HEK293 (cell line): ENCODE measurements at regions not wholly inside any gene's neighbourhood (a gene's known extent, or its start where the extent isn't known, plus 50 kb on each side); places are given as distances from the start of the nearest gene placed in this dataset.

Source experiments
- CTCF ChIP-seq: fragments of 450-650 bp; formaldehyde crosslinking; IDR thresholded peaks from 2 replicates; pipeline ENCODE4 v1.5.1; 2016; ENCODE audit warnings: missing biosample characterization, missing genetic modification characterization
- HIC1 ChIP-seq: fragments of 450-650 bp; formaldehyde crosslinking; IDR thresholded peaks from 2 replicates; pipeline ENCODE4 v1.5.1; 2016; ENCODE audit warnings: missing biosample characterization, missing genetic modification characterization
- KLF1 ChIP-seq: fragments of 450-650 bp; formaldehyde crosslinking; IDR thresholded peaks from 2 replicates; pipeline ENCODE4 v1.5.1; 2016; ENCODE audit warnings: missing biosample characterization, missing genetic modification characterization
- PRDM6 ChIP-seq: fragments of 450-650 bp; formaldehyde crosslinking; IDR thresholded peaks from 2 replicates; pipeline ENCODE4 v1.5.1; 2017; ENCODE audit warnings: missing biosample characterization, missing genetic modification characterization
- REST ChIP-seq: fragments of 450-650 bp; formaldehyde crosslinking; IDR thresholded peaks from 2 replicates; pipeline ENCODE4 v1.5.1; 2016; ENCODE audit warnings: missing biosample characterization, missing genetic modification characterization
- YY1 ChIP-seq: fragments of 450-650 bp; formaldehyde crosslinking; IDR thresholded peaks from 2 replicates; pipeline ENCODE4 v1.5.1; 2018; ENCODE audit warnings: missing biosample characterization, missing genetic modification characterization
- ZBTB49 ChIP-seq: fragments of 450-650 bp; formaldehyde crosslinking; IDR thresholded peaks from 2 replicates; pipeline ENCODE4 v1.5.1; 2016; ENCODE audit warnings: missing biosample characterization, missing genetic modification characterization, low read depth
- ZBTB6 ChIP-seq: fragments of 450-650 bp; formaldehyde crosslinking; IDR thresholded peaks from 2 replicates; pipeline ENCODE4 v1.5.1; 2017; ENCODE audit warnings: missing biosample characterization, missing genetic modification characterization
- ZNF138 ChIP-seq: fragments of 450-650 bp; formaldehyde crosslinking; IDR thresholded peaks from 2 replicates; pipeline ENCODE4 v1.5.1; 2016; ENCODE audit warnings: missing biosample characterization, missing genetic modification characterization, borderline replicate concordance
- ZNF248 ChIP-seq: fragments of 450-650 bp; formaldehyde crosslinking; IDR thresholded peaks from 2 replicates; pipeline ENCODE4 v1.5.1; 2017; ENCODE audit warnings: missing biosample characterization, missing genetic modification characterization
- ZNF26 ChIP-seq: fragments of 450-650 bp; formaldehyde crosslinking; IDR thresholded peaks from 2 replicates; pipeline ENCODE4 v1.5.1; 2016; ENCODE audit warnings: missing biosample characterization, missing genetic modification characterization
- ZNF449 ChIP-seq: fragments of 450-650 bp; formaldehyde crosslinking; IDR thresholded peaks from 2 replicates; pipeline ENCODE4 v1.5.1; 2017; ENCODE audit warnings: missing biosample characterization, mild to moderate bottlenecking, missing genetic modification characterization, moderate library complexity
- ZNF785 ChIP-seq: fragments of 450-650 bp; formaldehyde crosslinking; IDR thresholded peaks from 2 replicates; pipeline ENCODE4 v1.5.1; 2016; ENCODE audit warnings: missing biosample characterization, missing genetic modification characterization

GRCh38 chr14:22462923-22463322, 126.1 kb downstream of the DAD1 start:
- TF ChIP-seq ZBTB49 (tag by site-specific recombination) = no peak
- no peak for TF ChIP-seq YY1 (tag by site-specific recombination)
- TF ChIP-seq ZBTB6 (tag by site-specific recombination) = no peak
- TF ChIP-seq ZNF138 = no peak
- no peak for TF ChIP-seq REST (tag by site-specific recombination)
- TF ChIP-seq KLF1 = no peak
- no peak for TF ChIP-seq ZNF449
- no peak for TF ChIP-seq ZNF248
- no peak for TF ChIP-seq CTCF (tag by site-specific recombination)
- no peak for TF ChIP-seq HIC1
- TF ChIP-seq ZNF785 = no peak
- no peak for TF ChIP-seq ZNF26
- no peak for TF ChIP-seq PRDM6 (tag by site-specific recombination)
